Activated CD4-positive, alpha-beta memory T cell treated with anti-CD3 and anti-CD28 coated beads, Interleukin-2, amount 10 ng/mL, durations not matched to agents 7 days and 5 days (primary cell): ENCODE measurements at regions not wholly inside any gene's neighbourhood (a gene's known extent, or its start where the extent isn't known, plus 50 kb on each side); places are given as distances from the start of the nearest gene placed in this dataset.

Experiments used
- CTCF ChIA-PET: fragments of 350-600 bp; sonication (Branson Sonifier 250); formaldehyde crosslinking; loops from one replicate; lab custom pipeline; 2021; ENCODE audit warnings: antibody characterized with exemption, inconsistent platforms; lab: Charles Lee
- POLR2A ChIA-PET: fragments of 350-600 bp; sonication (Branson Sonifier 250); formaldehyde crosslinking; loops from one replicate; lab custom pipeline; 2021; ENCODE audit warnings: antibody characterized with exemption; lab: Charles Lee
- DNase-seq: peaks from one replicate; pipeline ENCODE4 v3.0.0-alpha.2; 2020
- H3K27ac Mint-ChIP-seq: one replicate; pipeline ENCODE4 v1.8.0; 2021; ENCODE audit warnings: mild to moderate bottlenecking, mixed read lengths
- H3K27me3 Mint-ChIP-seq: one replicate; pipeline ENCODE4 v1.8.0; 2021; ENCODE audit warnings: mixed read lengths
- H3K36me3 Mint-ChIP-seq: one replicate; pipeline ENCODE4 v1.8.0; 2021; ENCODE audit warnings: low read depth, mixed read lengths
- H3K4me1 Mint-ChIP-seq: one replicate; pipeline ENCODE4 v1.8.0; 2021; ENCODE audit warnings: mixed read lengths
- H3K4me3 Mint-ChIP-seq: one replicate; pipeline ENCODE4 v1.8.0; 2021; ENCODE audit warnings: mild to moderate bottlenecking, mixed read lengths
- H3K9me3 Mint-ChIP-seq: one replicate; pipeline ENCODE4 v1.8.0; 2021; ENCODE audit warnings: mixed read lengths

DNA sequence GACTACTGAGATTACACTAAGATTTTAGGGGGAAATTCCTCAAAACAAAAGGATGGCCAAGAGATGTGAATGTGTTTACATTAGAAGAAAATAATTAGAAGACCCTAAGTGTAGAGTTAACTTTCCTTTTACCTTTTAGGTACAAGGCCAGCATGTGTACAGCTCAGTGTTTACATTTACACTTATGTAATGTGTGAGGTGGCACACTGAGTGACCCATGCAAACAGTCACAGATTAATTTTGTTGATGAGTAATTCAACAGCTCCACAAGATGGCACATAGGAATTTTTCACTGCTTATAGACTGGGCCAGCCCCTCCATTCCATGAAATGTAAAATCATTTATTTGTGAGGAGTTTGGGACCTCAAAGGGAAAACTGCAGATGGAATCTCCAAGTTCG is 90.1 kb upstream of the SLC12A2 start:
- H3K9me3 Mint-ChIP-seq: no peaks in the 10 kb centered on the region
- no peak overlapping the region for H3K4me3 Mint-ChIP-seq
- H3K4me1 Mint-ChIP-seq: no peaks in the 10 kb centered on the region
- ChIA-PET POLR2A (no interaction called here), CTCF (no interaction called here)
- no peak for DNase-seq
- no peak overlapping the region for H3K27ac Mint-ChIP-seq
- no peaks in the 10 kb centered on the region for H3K27me3 Mint-ChIP-seq
- H3K36me3 Mint-ChIP-seq: no peaks in the 10 kb centered on the region

DNA sequence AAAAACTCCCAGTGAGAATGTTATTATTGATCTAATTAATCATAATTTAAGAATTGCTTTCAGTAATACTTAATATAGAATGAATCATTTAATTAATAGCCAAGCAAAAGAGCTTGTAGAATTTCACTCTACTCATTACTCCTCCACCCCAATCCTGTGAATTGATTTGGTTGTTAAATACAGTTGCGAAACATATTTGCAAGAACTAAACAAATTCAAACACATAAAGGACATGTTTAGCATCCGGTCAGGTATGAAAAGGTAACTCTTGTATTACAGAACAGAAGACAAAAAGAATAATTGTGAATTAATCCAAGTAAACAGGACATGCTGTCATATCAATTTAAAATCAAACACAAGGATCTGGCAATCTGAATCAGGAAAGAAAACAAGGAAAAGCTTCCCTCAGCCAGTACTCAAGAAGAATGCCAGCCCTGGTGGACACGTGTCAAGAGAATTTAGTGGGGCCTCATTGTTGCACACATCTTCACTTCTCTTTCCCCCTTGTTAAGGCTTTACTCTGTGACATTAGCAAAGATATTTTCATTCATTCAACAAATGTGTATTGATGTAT is 89.4 kb upstream of the SLC12A2 start:
- no peak for DNase-seq
- Mint-ChIP-seq H3K27ac (no peak overlapping the region), H3K4me3 (no peak overlapping the region), H3K27me3 (no peaks in the 10 kb centered on the region), H3K36me3 (no peaks in the 10 kb centered on the region), H3K9me3 (no peaks in the 10 kb centered on the region), H3K4me1 (no peaks in the 10 kb centered on the region)
- ChIA-PET POLR2A (no interaction called here), CTCF (no interaction called here)

DNA sequence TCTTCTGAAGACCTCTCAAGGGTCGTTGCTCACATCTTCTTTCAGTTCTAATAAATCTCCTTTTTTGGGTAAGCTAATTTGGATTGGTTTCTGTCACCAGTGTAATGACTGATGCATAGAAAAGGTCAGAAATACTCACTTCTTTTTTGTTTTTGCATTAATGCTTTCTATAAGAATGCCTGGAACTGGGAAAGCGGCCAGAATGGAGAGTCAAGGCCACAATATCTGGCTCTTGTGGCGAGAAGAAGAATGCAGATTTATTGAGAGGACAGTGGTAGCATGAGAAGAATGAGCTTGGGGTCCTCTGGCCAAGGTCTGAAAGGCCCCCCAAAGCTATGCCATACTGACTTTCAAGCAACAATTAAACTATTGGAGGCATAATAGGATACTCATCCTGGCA is 88.0 kb upstream of the SLC12A2 start:
- Mint-ChIP-seq H3K27me3 (no peaks in the 10 kb centered on the region), H3K4me1 (no peaks in the 10 kb centered on the region), H3K4me3 (no peak overlapping the region), H3K9me3 (no peaks in the 10 kb centered on the region), H3K27ac (no peak overlapping the region), H3K36me3 (no peaks in the 10 kb centered on the region)
- CTCF ChIA-PET: no interaction called here
- DNase-seq: no peak
- POLR2A ChIA-PET: no interaction called here

DNA sequence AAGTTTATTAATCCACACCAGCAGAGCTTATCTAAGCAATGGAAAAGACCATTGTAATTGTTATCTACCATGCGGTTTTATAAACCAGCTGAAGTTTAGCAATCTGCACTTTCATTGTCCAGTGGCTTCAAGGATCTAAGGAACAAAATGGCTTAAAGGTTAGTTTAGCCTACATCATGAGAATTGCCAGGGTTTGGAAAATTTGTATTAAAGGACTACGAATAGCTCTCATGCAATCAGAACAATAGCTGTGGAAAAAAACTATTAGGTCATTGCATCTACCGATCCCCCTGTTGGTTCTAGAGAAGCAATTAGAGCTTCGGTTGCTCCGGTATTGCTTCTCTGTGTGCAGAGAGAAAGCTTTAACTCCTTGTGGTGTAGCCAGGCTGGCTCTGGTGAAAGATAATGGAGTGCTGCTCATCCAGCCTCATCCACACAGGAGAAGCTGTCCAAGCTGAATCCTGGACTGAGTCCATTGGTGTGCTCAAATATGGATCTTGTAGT is 86.3 kb upstream of the SLC12A2 start:
- Mint-ChIP-seq H3K4me1 (no peaks in the 10 kb centered on the region), H3K4me3 (no peak overlapping the region), H3K27me3 (no peaks in the 10 kb centered on the region), H3K9me3 (no peaks in the 10 kb centered on the region), H3K27ac (no peak overlapping the region), H3K36me3 (no peaks in the 10 kb centered on the region)
- no peak for DNase-seq
- ChIA-PET POLR2A (no interaction called here), CTCF (interaction anchor here (1.3 kb wide), 1 partner anchor 81 kb away, joined by 3 read pairs; no protein-coding TSS in a partner anchor)

DNA sequence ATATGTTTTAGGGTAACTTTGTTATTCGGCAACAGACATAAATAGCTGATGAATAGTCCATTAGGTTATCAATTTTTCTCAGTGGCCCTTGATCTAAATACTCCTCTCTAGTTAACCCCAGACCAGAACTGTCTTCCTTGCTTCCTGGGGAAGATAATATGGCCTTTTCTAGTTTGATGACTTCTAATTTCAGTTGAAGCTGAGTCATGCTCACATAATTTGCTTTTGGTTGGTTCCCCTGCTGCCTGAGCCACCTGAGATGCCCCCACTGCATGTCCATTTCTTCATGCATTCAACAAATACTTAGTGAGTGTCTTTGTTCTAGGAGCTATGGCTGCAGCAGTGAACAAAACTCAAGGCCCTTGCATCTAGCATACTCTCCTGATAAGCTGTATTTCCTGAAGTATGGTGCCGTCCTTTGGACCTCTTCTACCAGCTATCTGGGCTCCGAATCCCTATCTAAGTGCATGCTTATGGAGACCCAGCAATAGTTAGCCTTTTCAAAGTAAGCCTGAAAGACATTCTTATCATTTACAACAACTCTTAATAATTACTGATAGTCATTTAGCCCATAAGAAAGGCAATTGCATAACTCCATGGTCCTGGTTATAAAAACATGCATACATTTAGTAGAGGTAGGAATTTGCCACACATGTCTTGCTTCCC is 84.5 kb upstream of the SLC12A2 start:
- Mint-ChIP-seq H3K27ac (no peak overlapping the region), H3K36me3 (no peaks in the 10 kb centered on the region), H3K4me1 (no peaks in the 10 kb centered on the region), H3K27me3 (no peaks in the 10 kb centered on the region), H3K9me3 (no peaks in the 10 kb centered on the region), H3K4me3 (no peak overlapping the region)
- no peak for DNase-seq
- CTCF ChIA-PET: no interaction called here
- POLR2A ChIA-PET: no interaction called here

DNA sequence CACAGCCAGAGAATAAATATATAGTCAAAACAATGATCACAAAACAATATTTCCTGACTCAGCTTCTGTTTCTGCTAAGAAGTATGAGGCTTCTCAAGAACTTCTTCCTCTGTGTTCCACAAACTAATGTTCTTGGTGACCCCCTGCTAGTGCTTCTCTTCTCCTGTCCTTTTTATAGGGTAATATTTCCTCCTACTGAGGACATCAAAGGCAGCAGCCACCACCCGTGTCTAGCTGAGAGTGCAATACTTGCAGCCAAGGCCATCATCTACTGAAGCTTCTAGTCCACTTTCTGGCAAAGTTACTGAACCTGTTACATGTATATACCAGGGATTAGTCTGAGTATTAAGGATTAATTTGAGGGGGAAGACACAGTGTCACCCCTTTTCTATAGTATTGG is 83.7 kb upstream of the SLC12A2 start:
- POLR2A ChIA-PET: no interaction called here
- Mint-ChIP-seq H3K36me3 (no peaks in the 10 kb centered on the region), H3K27me3 (no peaks in the 10 kb centered on the region), H3K9me3 (no peaks in the 10 kb centered on the region), H3K27ac (no peak overlapping the region), H3K4me1 (no peaks in the 10 kb centered on the region), H3K4me3 (no peak overlapping the region)
- CTCF ChIA-PET: no interaction called here
- DNase-seq: no peak

DNA sequence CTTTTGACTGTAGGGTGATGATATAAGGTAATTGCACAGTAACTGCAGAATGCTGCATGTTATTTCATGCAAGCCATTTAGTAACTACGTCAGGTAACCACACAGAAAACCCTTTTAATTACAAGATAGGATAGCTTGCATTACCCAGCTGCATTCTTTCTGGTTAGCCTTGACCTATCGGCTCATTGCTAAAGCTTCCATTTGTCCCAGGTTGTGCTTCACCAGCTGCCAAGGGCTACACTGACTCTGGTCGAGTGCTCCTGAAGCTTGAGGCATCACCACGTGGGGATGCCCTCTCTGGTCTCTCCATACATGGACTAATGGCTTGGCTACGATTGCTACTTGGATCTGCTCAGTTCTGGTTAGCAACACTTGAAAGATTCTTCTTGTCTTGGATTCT is 81.1 kb upstream of the SLC12A2 start:
- H3K9me3 Mint-ChIP-seq: no peaks in the 10 kb centered on the region
- DNase-seq: no peak
- POLR2A ChIA-PET: no interaction called here
- no peaks in the 10 kb centered on the region for H3K36me3 Mint-ChIP-seq
- no peaks in the 10 kb centered on the region for H3K4me1 Mint-ChIP-seq
- no peak overlapping the region for H3K4me3 Mint-ChIP-seq
- H3K27me3 Mint-ChIP-seq: no peaks in the 10 kb centered on the region
- no peak overlapping the region for H3K27ac Mint-ChIP-seq
- CTCF ChIA-PET: no interaction called here

DNA sequence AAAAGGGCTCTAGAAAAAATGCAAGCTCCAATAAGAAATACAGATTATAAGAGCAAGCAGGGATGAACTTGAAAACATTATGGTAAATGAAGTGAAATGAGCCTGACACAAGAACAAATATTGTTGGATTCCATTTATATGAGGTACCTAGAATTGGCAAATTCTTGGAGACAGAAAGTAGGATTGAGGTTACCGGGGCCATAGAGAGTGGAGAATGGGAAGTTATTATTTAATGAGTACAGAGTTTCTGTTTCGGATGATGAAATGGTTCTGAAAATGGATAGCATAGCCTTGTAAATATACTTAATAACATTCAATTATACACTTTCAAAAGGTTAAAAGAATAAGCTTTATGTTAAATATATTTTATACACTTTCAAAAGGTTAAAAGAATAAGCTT is 75.6 kb upstream of the SLC12A2 start:
- no peak overlapping the region for H3K27ac Mint-ChIP-seq
- H3K9me3 Mint-ChIP-seq: no peaks in the 10 kb centered on the region
- no peaks in the 10 kb centered on the region for H3K27me3 Mint-ChIP-seq
- no peak for DNase-seq
- no peaks in the 10 kb centered on the region for H3K4me1 Mint-ChIP-seq
- ChIA-PET POLR2A (no interaction called here), CTCF (no interaction called here)
- H3K36me3 Mint-ChIP-seq: no peaks in the 10 kb centered on the region
- H3K4me3 Mint-ChIP-seq: no peak overlapping the region

DNA sequence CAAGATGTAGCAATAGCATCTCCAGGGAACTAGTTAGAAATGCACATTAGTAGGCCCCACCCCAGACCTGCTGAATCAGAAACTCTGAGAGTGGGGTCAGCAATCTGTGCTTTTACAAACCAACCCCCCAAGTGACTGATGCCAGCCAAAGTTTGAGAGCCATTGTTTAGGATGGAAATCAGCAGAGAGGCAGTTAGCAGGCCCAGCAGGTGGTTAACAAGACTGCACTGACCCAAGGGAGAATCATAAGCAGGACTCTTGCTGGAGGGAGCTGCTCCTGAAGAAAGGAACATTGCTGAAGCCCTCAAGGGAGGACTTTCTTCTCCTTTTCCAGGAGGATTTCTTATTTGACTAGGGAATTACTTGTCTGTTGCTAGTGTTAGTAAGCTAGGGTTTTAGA is 74.2 kb upstream of the SLC12A2 start:
- Mint-ChIP-seq H3K27me3 (no peaks in the 10 kb centered on the region), H3K4me1 (no peaks in the 10 kb centered on the region), H3K27ac (no peak overlapping the region), H3K9me3 (no peaks in the 10 kb centered on the region), H3K4me3 (no peak overlapping the region), H3K36me3 (no peaks in the 10 kb centered on the region)
- DNase-seq: no peak
- ChIA-PET POLR2A (no interaction called here), CTCF (no interaction called here)

DNA sequence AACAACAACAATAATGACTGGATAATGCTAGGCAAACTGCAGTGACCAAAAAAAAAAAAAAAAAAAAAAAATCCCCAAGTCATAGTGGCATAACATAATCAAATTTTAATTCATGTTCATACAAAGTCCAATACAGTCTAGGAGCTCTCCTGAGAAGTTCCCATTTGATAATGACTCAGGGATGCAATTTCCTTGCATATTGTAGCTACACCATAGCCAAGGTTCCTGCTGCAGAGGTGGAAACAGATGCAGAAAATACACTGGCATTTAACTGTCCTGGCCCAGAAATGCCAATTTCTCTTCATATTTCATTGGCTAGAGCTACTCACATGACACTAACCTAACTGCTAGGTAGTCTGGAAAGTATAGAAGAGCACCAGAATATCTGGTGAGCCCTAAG is 72.2 kb upstream of the SLC12A2 start:
- no peaks in the 10 kb centered on the region for H3K36me3 Mint-ChIP-seq
- CTCF ChIA-PET: interaction anchor here (0.6 kb wide), 1 partner anchor 37 kb away, joined by 3 read pairs; no protein-coding TSS in a partner anchor
- POLR2A ChIA-PET: no interaction called here
- no peaks in the 10 kb centered on the region for H3K27me3 Mint-ChIP-seq
- DNase-seq: no peak
- no peak overlapping the region for H3K27ac Mint-ChIP-seq
- no peak overlapping the region for H3K4me3 Mint-ChIP-seq
- H3K9me3 Mint-ChIP-seq: no peaks in the 10 kb centered on the region
- no peaks in the 10 kb centered on the region for H3K4me1 Mint-ChIP-seq

DNA sequence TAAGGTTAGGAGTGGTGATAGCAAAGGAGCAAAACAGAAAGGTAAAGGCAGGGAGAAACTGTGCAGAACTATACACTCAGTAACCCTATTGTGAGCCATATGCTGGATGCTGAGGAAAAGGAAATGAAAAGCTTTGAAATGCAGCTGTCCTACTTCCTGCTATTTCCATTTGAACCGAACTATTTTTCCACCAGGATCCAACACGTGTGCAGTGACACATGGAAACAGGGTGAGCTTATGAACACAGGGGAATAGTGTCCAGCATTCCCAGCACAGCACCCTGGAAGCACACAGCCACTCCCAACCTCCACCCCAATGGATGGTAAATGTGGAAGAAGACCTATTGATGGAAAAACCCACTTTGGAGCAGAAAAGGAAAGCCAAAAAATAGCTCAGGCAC is 69.0 kb upstream of the SLC12A2 start:
- Mint-ChIP-seq H3K27ac (no peak overlapping the region), H3K4me3 (no peak overlapping the region), H3K36me3 (no peaks in the 10 kb centered on the region), H3K9me3 (no peaks in the 10 kb centered on the region), H3K4me1 (no peaks in the 10 kb centered on the region), H3K27me3 (no peaks in the 10 kb centered on the region)
- ChIA-PET CTCF (no interaction called here), POLR2A (no interaction called here)
- DNase-seq: no peak

DNA sequence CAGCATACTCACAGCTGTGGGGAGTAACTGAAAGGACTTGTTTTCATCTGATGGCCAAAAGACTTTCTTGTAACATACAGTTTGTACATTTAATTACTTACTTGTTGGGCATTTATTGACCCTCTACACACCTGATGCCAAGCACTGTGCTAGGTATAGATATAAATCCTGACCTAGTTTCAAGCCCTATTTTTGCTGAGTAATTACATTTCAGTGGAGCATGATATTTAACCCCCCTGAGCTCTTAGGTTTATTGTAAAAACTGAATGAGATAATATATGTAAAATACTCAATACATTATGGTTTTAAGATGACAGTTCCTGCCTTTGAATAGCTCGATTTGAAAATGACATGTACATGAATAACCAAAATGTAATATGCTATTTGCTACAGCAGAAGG is 68.1 kb upstream of the SLC12A2 start:
- H3K27ac Mint-ChIP-seq: no peak overlapping the region
- no peaks in the 10 kb centered on the region for H3K4me1 Mint-ChIP-seq
- no peaks in the 10 kb centered on the region for H3K27me3 Mint-ChIP-seq
- H3K4me3 Mint-ChIP-seq: no peak overlapping the region
- no peaks in the 10 kb centered on the region for H3K9me3 Mint-ChIP-seq
- no peaks in the 10 kb centered on the region for H3K36me3 Mint-ChIP-seq
- POLR2A ChIA-PET: no interaction called here
- no peak for DNase-seq
- CTCF ChIA-PET: no interaction called here

DNA sequence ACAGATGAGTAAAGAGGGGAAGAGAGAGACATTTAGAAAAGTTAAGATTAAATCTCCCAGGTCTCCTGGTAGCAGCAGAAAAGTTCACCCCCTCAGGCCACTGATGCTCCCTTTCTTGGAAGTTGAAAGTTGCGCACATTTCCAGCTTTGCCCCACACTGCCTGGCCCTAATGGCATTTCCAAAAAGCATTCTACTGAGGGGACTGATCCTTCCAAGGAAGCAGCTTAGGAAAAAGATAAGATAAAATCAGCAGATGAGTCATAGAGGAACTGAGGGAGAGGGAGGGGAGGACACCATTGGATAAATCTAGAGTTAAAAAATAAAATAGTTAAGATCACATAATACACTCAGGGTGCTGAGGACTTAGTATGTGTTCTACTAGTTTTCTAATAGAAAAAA is 67.6 kb upstream of the SLC12A2 start:
- Mint-ChIP-seq H3K36me3 (no peaks in the 10 kb centered on the region), H3K4me1 (no peaks in the 10 kb centered on the region), H3K9me3 (no peaks in the 10 kb centered on the region), H3K27ac (no peak overlapping the region), H3K27me3 (no peaks in the 10 kb centered on the region), H3K4me3 (no peak overlapping the region)
- DNase-seq: no peak
- ChIA-PET POLR2A (no interaction called here), CTCF (no interaction called here)

DNA sequence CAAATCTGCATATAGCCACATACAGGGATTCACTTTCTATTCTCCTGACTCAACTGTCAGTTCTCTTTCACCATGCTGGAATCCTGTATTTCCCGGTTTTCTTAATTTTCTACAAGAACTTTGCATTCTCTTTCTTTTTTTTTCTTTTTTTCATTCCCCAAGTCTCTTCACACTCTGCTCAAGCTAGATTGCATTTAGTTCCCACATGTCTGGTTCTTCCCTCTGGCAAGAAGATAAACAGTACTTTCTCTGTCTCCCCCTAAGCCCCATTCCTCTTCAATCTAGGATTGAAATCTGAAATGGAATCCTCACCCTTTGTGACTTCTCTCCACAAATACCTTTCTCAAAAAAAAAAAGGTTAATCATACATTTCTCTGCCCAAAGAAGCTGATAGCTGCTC is 64.2 kb upstream of the SLC12A2 start:
- Mint-ChIP-seq H3K4me1 (no peaks in the 10 kb centered on the region), H3K9me3 (peaks cover 6% of the 10 kb centered on the region), H3K27ac (no peak overlapping the region), H3K4me3 (no peak overlapping the region), H3K27me3 (no peaks in the 10 kb centered on the region), H3K36me3 (no peaks in the 10 kb centered on the region)
- CTCF ChIA-PET: no interaction called here
- POLR2A ChIA-PET: no interaction called here
- no peak for DNase-seq
